ENCODE measurements at regions not wholly inside any gene's neighbourhood (a gene's known extent, or its start where the extent isn't known, plus 50 kb on each side); places are given as distances from the start of the nearest gene placed in this dataset.

DNA sequence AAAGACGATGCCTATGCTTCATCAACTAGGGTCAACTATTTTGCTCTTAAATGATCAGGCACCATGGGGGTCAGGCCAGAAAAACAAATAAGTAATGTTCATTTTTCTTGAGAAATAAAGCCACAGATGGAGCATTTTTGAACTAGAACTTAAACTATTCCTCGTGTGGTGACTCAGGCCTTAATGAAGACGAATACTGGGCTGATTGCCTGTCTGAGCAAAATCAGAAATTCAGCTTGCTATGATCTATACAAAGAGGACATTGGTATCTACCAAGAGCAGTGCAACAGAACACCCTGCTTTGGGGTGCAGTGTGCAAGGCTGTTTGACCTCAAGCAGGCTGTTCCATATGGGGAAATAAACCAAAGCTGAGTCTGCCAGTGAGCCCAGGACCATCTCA lies 176.0 kb downstream of the NRP2 start:
- Histone ChIP-seq H3K4me1 (no peaks in the 10 kb centered on the region), H3K9me3 (no peaks in the 10 kb centered on the region), H3K36me3 (no peaks in the 10 kb centered on the region), H3K27me3 (no peaks in the 10 kb centered on the region), H3K4me3 (no peak overlapping the region), H3K27ac (no peak overlapping the region)
- TF ChIP-seq, protein P1, sequence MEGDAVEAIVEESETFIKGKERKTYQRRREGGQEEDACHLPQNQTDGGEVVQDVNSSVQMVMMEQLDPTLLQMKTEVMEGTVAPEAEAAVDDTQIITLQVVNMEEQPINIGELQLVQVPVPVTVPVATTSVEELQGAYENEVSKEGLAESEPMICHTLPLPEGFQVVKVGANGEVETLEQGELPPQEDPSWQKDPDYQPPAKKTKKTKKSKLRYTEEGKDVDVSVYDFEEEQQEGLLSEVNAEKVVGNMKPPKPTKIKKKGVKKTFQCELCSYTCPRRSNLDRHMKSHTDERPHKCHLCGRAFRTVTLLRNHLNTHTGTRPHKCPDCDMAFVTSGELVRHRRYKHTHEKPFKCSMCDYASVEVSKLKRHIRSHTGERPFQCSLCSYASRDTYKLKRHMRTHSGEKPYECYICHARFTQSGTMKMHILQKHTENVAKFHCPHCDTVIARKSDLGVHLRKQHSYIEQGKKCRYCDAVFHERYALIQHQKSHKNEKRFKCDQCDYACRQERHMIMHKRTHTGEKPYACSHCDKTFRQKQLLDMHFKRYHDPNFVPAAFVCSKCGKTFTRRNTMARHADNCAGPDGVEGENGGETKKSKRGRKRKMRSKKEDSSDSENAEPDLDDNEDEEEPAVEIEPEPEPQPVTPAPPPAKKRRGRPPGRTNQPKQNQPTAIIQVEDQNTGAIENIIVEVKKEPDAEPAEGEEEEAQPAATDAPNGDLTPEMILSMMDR (IDR thresholded peaks at IDR 0.05): no peak
- TF ChIP-seq POLR2AphosphoS5 (IDR thresholded peaks at IDR 0.05) (no peak), POLR2A (IDR thresholded peaks at IDR 0.05) (no peak)
- intact Hi-C loops (cut with DNase I): no loop called here
- WGBS, 2 donors: 86 to 91% methylated on average over 3 of the region's 3 CpGs
- DNase-seq: no peak

DNA sequence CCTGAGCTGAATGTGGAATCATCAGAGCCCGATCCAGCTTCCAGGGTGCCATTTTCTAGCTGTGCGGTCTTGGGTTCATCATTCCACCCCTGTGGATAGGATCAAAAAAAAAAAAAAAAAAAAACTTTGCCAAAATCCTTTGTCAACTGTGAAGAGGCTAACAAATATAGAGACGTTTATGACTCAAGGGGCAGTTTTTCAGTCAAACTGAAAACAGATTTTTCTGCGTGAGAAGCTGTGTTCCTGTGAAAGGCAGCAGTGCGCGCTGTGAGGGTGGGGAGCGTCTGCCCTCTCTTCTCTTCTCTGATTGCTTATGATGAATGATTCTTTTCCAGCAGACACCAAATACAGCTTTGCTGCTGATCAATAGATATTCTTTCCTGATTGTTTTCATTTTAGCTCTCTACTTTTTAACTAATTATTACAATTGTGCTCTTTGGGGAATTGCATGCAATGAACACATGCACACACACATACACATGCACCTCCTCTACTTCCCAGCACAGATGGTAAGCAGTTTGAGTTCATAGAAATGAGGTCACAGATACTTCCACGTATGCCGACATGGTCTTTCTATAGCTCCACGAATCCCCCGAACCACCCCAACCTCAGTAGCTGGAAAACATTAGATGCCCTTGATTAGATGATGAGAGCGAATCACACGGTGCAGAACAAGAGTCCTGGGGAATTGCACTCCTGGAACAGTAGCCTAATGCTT lies 175.4 kb downstream of the NRP2 start:
- no peak overlapping the region for H3K27ac ChIP-seq
- H3K9me3 ChIP-seq: no peaks in the 10 kb centered on the region
- H3K27me3 ChIP-seq: no peaks in the 10 kb centered on the region
- peaks cover 0 to 3% (median 1%) of the 10 kb centered on the region in 4 donors for H3K4me1 ChIP-seq
- DNase-seq: no peak
- H3K4me3 ChIP-seq: no peak overlapping the region
- TF ChIP-seq POLR2A (IDR thresholded peaks at IDR 0.05): no peak
- TF ChIP-seq POLR2AphosphoS5 (IDR thresholded peaks at IDR 0.05): no peak
- TF ChIP-seq, protein P1 (IDR thresholded peaks at IDR 0.05): no peak
- TF ChIP-seq EP300 (IDR thresholded peaks at IDR 0.05): no peak
- 89 to 92% methylated on average over 13 of the region's 13 CpGs for WGBS, 2 donors
- intact Hi-C loops (cut with DNase I): no loop called here
- H3K36me3 ChIP-seq: no peaks in the 10 kb centered on the region

DNA sequence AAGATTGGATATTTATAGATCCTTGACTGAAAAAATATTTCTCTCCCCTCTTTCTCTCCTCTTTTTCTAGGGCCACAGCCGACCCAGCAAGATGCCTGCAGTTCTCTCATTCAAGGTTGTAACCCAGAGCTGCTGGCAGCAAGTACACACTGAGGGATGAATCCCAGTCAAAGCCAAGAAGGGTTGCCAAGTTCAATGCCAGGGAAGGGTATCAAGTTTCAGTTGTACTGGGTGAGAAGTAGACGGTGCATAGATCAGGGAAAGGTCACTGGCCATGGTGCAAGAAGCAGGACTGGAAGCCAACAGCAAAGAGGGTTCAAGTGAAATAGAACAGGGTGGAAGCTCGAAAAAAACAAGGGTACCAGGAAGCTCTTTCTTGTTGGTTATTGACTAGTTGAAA lies 170.2 kb downstream of the NRP2 start:
- Histone ChIP-seq H3K27me3 (no peaks in the 10 kb centered on the region), H3K36me3 (no peaks in the 10 kb centered on the region), H3K4me3 (no peak overlapping the region), H3K27ac (no peak overlapping the region), H3K4me1 (peaks cover 0 to 19% (median 15%) of the 10 kb centered on the region in 4 donors), H3K9me3 (no peaks in the 10 kb centered on the region)
- intact Hi-C loops (cut with DNase I): no loop called here
- TF ChIP-seq, protein P1 (IDR thresholded peaks at IDR 0.05): no peak
- TF ChIP-seq POLR2A (IDR thresholded peaks at IDR 0.05) (no peak), POLR2AphosphoS5 (IDR thresholded peaks at IDR 0.05) (no peak), EP300 (IDR thresholded peaks at IDR 0.05) (no peak)
- 69 to 70% methylated on average over 3 of the region's 3 CpGs for WGBS, 2 donors
- no peak for DNase-seq

DNA sequence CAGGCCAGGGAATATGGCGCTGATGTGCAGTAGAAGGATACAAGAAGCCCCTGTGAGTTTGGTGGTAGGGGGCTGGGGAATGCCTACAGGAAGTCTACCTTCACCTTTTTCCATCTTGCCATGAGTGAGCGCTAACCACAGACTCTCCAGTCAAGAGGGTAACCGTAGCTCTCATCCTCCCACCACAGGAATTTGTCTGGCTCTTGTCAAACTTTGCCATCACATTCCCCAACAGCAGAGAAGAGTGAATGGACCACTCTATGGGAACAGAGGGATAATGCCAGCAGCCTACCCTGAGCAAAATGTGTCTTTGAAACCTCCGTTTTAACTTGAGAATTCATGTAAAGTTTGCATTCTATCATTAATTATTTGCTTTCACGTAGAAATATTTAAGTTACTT lies 168.3 kb downstream of the NRP2 start:
- H3K9me3 ChIP-seq: no peaks in the 10 kb centered on the region
- intact Hi-C loops (cut with DNase I): no loop called here
- H3K36me3 ChIP-seq: no peaks in the 10 kb centered on the region
- H3K4me3 ChIP-seq: no peak overlapping the region
- DNase-seq: no peak
- no peak overlapping the region for H3K27ac ChIP-seq
- no peak for TF ChIP-seq EP300 (IDR thresholded peaks at IDR 0.05)
- no peak for TF ChIP-seq POLR2A (IDR thresholded peaks at IDR 0.05)
- TF ChIP-seq, protein P1 (IDR thresholded peaks at IDR 0.05): no peak
- TF ChIP-seq POLR2AphosphoS5 (IDR thresholded peaks at IDR 0.05): no peak
- no peaks in the 10 kb centered on the region for H3K27me3 ChIP-seq
- H3K4me1 ChIP-seq: peaks cover 0 to 19% (median 15%) of the 10 kb centered on the region in 4 donors
- WGBS, 2 donors: 92 to 94% methylated on average over 5 of the region's 5 CpGs

DNA sequence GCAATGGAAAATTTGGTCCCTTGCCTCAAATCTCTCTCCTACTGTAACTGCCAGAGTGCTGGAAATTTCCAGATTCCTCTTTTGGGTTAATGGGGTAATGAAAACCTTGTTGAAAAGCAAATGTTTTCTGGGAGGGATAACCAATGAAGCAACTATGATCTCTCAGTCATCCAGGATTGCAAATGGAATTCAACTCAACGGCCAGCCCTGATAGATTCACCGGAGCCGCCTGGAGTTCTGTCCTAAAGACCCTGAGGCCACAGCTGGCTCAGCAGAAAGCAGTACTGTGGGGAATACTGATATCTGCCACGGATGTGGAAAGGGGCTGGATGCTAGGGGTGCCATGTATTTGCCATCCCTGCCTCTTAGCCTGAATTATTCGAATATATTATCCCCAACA lies 167.8 kb downstream of the NRP2 start:
- intact Hi-C loops (cut with DNase I): no loop called here
- no peaks in the 10 kb centered on the region for H3K36me3 ChIP-seq
- peaks cover 0 to 19% (median 15%) of the 10 kb centered on the region in 4 donors for H3K4me1 ChIP-seq
- no peak overlapping the region for H3K27ac ChIP-seq
- TF ChIP-seq POLR2A (IDR thresholded peaks at IDR 0.05) (no peak), POLR2AphosphoS5 (IDR thresholded peaks at IDR 0.05) (no peak), EP300 (IDR thresholded peaks at IDR 0.05) (no peak)
- TF ChIP-seq, protein P1 (IDR thresholded peaks at IDR 0.05): no peak
- H3K27me3 ChIP-seq: no peaks in the 10 kb centered on the region
- H3K9me3 ChIP-seq: no peaks in the 10 kb centered on the region
- no peak for DNase-seq
- H3K4me3 ChIP-seq: no peak overlapping the region
- WGBS, 2 donors: 88% methylated on average over 5 of the region's 5 CpGs

Data from sigmoid colon (tissue), 6 donors.